ENCODE measurements at regions not wholly inside any gene's neighbourhood (a gene's known extent, or its start where the extent isn't known, plus 50 kb on each side); places are given as distances from the start of the nearest gene placed in this dataset.

DNA sequence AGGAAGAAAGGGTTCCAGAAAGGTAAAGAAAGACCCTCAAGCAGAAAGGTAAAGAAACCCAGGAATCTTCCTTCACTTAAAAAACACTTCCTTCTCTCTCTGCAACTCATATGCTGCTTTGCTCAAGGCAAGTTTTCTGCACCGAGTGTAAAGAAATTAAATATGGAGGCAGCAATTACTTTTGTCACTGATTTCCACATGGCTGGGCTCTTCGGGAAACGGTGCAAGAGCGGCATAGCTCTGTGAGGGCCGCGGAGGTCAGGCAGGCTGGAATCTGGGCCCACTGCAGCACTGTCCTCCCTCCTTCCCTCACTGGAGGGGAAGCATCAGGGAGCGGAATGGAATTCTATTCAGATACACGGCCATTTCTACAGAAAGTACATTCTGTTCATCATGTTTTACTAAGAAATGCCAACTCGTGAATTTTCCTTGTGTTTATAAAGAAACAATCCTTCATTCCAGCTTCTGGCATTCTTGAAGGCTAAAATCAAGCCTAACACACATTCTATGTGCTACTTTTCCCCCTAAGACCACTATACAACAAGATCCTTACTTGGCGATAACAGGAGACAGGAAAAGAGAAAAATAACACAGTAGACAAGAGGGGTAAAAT, 212.2 kb downstream of the SIPA1L2 start:
- no peak for TF ChIP-seq POLR2AphosphoS5 (IDR thresholded peaks at IDR 0.05; ENCODE audit: low read depth)
- TF ChIP-seq, protein P1, sequence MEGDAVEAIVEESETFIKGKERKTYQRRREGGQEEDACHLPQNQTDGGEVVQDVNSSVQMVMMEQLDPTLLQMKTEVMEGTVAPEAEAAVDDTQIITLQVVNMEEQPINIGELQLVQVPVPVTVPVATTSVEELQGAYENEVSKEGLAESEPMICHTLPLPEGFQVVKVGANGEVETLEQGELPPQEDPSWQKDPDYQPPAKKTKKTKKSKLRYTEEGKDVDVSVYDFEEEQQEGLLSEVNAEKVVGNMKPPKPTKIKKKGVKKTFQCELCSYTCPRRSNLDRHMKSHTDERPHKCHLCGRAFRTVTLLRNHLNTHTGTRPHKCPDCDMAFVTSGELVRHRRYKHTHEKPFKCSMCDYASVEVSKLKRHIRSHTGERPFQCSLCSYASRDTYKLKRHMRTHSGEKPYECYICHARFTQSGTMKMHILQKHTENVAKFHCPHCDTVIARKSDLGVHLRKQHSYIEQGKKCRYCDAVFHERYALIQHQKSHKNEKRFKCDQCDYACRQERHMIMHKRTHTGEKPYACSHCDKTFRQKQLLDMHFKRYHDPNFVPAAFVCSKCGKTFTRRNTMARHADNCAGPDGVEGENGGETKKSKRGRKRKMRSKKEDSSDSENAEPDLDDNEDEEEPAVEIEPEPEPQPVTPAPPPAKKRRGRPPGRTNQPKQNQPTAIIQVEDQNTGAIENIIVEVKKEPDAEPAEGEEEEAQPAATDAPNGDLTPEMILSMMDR (IDR thresholded peaks at IDR 0.05; ENCODE audit: insufficient read depth, low read length): no peak
